Suprapubic skin (tissue), 3 donors: ENCODE measurements at regions not wholly inside any gene's neighbourhood (a gene's known extent, or its start where the extent isn't known, plus 50 kb on each side); places are given as distances from the start of the nearest gene placed in this dataset.

Experiments
- CTCF ChIP-seq, 2 donors: fragments of 200-600 bp in 1 of 2; fragments of 450-650 bp in 1 of 2; sonication (generic) in 1 of 2; IDR thresholded peaks; one replicate each; pipeline ENCODE4 v1.5.1; 2016 to 2019; ENCODE audit warnings: antibody characterized with exemption in 2 of 2, mild to moderate bottlenecking in 1 of 2, moderate library complexity in 1 of 2
- POLR2A ChIP-seq, 2 donors: fragments of 450-650 bp; IDR thresholded peaks; one replicate each; pipeline ENCODE4 v1.6.1; 2017; ENCODE audit warnings: antibody characterized with exemption in 2 of 2, mild to moderate bottlenecking in 2 of 2, moderate library complexity in 2 of 2

DNA sequence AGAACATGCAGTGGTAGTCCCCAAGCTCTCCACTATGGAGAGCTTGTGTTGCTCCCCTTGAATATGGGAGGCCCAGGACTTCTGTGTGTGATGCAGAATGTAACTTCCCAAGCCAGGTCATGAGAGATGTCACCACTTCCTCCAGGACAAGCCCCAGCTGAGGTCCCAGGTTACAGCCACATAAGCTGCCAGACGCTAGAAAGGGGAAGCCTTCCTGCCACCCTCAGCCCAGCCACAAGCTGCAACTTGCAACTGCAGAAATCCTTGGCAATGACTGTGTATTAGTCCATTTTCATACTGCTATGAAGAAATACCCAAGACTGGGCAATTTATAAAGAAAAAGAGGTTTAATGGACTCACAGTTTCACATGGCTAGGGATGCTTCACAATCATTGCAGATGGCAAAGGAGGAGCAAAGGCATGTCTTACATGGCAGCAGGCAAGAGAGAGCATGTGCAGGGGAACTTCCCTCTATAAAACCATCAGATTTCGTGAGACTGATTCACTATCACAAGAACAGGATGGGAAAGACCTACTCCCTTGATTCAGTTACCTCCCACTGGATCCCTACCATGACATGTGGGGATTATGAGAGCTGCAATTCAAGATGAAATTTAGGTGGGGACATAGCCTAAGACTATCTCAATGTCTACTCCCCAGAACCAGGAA is 91.5 kb upstream of the DHX15 start:
- TF ChIP-seq POLR2A (IDR thresholded peaks at IDR 0.05), result no peak
- no peak for TF ChIP-seq CTCF (IDR thresholded peaks at IDR 0.05)
